Suprapubic skin (tissue), 4 donors: ENCODE measurements at regions not wholly inside any gene's neighbourhood (a gene's known extent, or its start where the extent isn't known, plus 50 kb on each side); places are given as distances from the start of the nearest gene placed in this dataset.

Source experiments
- POLR2A ChIP-seq, 2 donors: fragments of 450-650 bp; IDR thresholded peaks; one replicate each; pipeline ENCODE4 v1.6.1; 2017; ENCODE audit warnings: antibody characterized with exemption in 2 of 2, mild to moderate bottlenecking in 2 of 2, moderate library complexity in 2 of 2
- POLR2AphosphoS5 ChIP-seq, 3 donors: sonication (generic); formaldehyde crosslinking; IDR thresholded peaks; one replicate each; pipeline ENCODE4 v1.6.1; 2017; ENCODE audit warnings: antibody characterized with exemption in 3 of 3
- TF ChIP-seq, protein P1 (sequence below), 2 donors: fragments of 200-600 bp in 1 of 2; fragments of 450-650 bp in 1 of 2; sonication (generic) in 1 of 2; IDR thresholded peaks; one replicate each; pipeline ENCODE4 v1.5.1; 2016 to 2019; ENCODE audit warnings: antibody characterized with exemption in 2 of 2, mild to moderate bottlenecking in 1 of 2, moderate library complexity in 1 of 2

DNA sequence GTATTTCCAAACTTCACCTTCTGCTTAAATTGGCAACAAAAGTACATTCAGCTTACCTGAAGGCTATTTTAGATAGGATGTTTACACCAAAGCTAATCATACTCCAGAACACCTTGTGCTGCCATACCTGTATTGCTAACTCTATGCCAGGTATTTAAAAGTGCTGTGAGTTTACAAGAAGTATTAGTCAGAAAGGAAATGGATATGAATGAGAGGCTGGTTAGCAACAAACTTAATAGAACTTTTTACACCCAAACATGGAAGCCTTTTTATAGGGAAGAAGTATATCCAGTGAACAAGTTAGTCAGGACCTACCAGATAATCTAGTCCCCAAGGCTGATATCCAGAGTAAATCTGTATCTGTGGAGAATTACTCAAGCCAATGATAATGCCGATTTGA, 131.2 kb upstream of the SPRY1 start:
- TF ChIP-seq, protein P1, sequence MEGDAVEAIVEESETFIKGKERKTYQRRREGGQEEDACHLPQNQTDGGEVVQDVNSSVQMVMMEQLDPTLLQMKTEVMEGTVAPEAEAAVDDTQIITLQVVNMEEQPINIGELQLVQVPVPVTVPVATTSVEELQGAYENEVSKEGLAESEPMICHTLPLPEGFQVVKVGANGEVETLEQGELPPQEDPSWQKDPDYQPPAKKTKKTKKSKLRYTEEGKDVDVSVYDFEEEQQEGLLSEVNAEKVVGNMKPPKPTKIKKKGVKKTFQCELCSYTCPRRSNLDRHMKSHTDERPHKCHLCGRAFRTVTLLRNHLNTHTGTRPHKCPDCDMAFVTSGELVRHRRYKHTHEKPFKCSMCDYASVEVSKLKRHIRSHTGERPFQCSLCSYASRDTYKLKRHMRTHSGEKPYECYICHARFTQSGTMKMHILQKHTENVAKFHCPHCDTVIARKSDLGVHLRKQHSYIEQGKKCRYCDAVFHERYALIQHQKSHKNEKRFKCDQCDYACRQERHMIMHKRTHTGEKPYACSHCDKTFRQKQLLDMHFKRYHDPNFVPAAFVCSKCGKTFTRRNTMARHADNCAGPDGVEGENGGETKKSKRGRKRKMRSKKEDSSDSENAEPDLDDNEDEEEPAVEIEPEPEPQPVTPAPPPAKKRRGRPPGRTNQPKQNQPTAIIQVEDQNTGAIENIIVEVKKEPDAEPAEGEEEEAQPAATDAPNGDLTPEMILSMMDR (IDR thresholded peaks at IDR 0.05): no peak
- TF ChIP-seq POLR2A (IDR thresholded peaks at IDR 0.05) (no peak), POLR2AphosphoS5 (IDR thresholded peaks at IDR 0.05) (no peak)
